Fibroblast of gingiva (primary cell): ENCODE measurements at regions not wholly inside any gene's neighbourhood (a gene's known extent, or its start where the extent isn't known, plus 50 kb on each side); places are given as distances from the start of the nearest gene placed in this dataset.

Experiments
- DNase-seq: peaks from one replicate; pipeline ENCODE4 v3.0.0-alpha.2; 2011; ENCODE audit warnings: low read depth

DNA sequence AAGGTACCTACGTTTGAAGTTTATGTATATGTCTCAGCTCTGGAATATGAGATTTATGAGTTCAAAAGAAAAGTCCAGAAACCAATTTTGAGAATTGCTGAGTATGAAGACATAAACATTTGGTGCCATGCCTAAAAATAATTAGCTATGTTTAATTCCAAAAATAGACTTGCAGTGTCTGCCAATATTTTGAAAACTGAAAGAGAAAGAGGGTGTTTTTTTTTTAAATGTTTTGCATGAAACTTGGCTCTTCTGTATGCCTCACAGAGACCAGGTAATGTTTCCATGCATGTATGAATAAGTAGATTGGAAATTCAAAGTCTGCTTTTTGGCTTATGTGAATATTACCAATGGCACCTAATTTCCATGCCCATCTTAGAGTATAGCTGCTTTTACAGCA lies 634.4 kb upstream of the C9orf72 start:
- DNase-seq: no peak

- DNase-seq: no peak
Measured at GRCh38 chr9:28209130-28209529, 635.8 kb upstream of the C9orf72 start.

- DNase-seq: no peak
Measured at GRCh38 chr9:28212979-28213378, 639.7 kb upstream of the C9orf72 start.

GRCh38 chr9:28215536-28216299 lies 642.4 kb upstream of the C9orf72 start:
- no peak for DNase-seq

GRCh38 chr9:28232686-28233085 lies 659.4 kb upstream of the C9orf72 start:
- no peak for DNase-seq

DNA sequence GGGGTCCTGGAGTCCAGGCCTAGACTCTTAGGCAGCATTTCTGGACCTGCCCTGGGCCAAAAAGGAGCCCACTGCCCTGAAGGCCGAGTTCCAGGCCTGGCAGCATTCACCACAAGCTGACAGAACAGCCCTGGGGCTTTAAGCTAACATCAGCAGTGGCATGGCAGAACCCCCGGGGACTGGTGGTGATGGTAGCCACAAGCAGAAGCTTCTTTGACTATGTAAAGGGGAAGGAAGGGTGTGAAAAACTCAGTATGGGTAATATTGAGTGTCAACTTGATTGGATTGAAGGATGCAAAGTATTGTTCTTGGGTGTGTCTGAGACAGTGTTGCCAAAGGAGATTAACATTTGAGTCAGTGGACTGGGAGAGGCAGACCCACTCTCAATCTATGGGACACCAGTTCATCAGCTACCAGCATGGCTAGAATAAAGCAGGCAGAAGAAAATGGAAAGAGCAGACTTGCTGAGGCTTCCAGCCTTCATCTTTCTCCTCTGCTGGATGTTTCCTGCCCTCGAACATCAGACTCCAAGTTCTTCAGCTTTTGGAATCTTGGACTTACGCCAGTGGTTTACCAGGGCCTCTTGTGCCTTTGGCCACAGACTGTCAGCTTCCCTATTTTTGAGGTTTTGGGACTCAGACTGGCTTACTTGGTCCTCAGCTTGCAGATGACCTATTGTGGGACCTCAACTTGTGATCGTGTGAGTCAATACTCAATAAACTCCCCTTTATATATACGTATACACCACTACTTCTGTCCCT lies 661.0 kb upstream of the C9orf72 start:
- no peak for DNase-seq

GRCh38 chr9:28234894-28235277 lies 661.6 kb upstream of the C9orf72 start:
- DNase-seq: no peak

DNA sequence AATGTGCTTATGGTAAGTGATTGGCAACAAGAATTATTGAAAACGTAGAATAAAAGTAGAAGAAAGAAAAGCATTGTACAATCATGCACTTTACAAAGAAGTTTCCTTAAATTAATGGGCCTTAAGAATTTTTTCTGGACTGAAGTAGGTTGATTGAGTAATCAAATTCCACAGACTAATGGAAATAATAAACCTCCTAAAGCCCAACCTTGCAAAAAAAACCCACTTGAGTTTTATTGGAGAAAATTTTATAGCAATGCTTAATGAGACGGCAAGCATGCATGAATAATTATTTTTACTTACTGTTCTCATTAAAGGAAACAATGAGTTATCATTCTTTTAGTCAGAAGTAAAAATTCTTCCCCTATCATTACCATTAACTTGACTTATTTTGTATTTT lies 676.1 kb upstream of the C9orf72 start:
- no peak for DNase-seq

DNA sequence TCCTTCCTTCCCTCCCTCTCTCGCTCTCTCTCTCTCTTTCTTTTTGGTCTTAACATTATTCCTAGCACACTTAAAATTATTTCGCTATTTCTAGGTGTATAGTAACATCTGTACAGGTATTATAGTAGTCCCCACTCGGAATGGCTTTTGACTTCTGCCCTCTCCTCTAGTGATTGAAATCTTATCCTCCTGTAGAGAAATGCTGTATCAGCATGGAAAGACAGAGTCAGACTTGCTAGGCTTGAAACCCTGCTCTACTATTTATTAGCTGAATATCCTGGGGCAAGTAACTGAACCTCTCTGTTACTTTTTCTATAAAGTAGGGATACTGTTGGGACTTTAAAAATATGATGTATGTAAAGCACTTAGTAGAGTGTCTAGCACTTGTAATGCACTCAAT lies 681.9 kb upstream of the C9orf72 start:
- DNase-seq: no peak

DNA sequence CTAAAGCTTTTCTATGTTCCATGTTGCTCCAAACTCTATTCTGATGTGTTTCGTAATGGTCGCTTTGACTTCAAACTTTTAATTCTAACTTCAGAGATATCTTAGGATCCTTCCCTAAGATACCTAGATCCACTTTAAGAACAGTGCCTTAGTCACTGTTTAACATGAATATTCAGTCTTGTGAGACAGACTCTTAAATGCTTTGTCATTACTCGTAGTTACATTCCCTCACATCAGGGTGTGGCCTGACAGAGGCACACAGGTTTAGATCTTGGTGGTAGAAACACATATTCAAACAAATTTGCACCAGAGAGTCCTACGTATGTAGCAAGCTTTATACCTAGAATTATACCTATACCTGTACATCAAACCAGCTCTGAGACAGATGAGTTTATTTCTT lies 687.0 kb upstream of the C9orf72 start:
- no peak for DNase-seq

GRCh38 chr9:28264368-28264767 lies 691.1 kb upstream of the C9orf72 start:
- DNase-seq: no peak

GRCh38 chr9:28267351-28267750 lies 694.1 kb upstream of the C9orf72 start:
- DNase-seq: no peak

- DNase-seq: no peak
Measured at GRCh38 chr9:28270156-28270555, 696.9 kb upstream of the C9orf72 start.

- no peak for DNase-seq
Measured at GRCh38 chr9:28272127-28272526, 698.8 kb upstream of the C9orf72 start.

- no peak for DNase-seq
Measured at GRCh38 chr9:28287455-28287854, 714.2 kb upstream of the C9orf72 start.

DNA sequence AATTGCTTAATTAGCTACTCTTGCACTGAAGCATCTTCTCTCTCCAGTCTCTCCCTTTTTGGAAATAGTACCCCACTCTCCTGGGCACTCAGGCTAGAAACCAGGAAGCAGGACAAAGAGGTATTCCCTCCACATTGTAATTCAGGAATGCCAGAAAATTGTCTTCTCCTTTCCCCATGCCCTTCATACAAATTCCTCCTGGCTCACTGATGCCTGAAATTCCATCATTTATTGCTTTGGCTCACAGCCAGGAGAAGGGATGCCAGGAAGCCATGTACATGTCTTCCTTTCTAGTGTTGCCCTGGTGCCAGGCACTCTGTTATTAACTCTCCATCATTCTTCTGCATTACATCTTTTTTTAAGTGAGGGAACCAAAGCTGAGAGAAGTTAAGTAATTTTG lies 716.5 kb upstream of the C9orf72 start:
- no peak for DNase-seq

GRCh38 chr9:28293369-28294090 lies 720.2 kb upstream of the C9orf72 start:
- DNase-seq: no peak

DNA sequence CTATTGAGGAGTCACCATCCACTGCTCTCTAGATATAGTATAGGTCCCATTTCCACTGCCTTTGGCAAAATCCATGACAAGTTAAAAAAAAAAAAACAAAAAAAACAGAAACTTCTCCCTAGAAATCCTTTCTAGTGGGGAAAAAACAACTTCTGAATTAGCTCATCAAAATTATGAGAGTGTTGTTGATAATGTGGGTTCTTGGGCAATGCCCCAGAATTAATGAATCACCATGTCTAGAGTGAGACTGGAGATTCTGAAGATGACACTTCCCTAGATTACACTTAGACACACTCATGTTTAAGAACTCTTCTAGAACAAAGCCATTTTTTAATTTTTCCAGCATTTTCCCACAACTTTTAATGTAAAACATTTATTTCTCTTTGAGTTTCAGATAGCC lies 728.0 kb upstream of the C9orf72 start:
- no peak for DNase-seq

DNA sequence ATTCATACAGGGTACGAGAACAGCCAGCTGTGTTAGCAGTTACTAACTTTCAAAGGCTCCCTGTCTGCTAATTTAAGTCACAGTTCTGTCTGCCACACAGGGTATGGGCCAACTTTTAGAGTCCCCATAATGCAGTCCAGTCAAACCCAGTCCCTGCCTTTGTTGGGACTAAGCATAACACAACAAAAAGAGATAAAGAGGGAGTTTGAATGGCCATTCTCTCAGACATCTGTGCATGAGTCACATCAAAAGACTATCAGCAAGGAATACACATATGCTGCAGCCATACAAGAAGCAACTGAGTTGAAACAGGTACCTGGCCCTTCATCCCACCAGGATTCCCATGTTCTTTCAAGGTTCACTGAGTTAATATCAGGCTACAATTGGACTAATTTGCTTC lies 744.5 kb upstream of the C9orf72 start:
- no peak for DNase-seq

- no peak for DNase-seq
Measured at GRCh38 chr9:28318515-28318914, 745.2 kb upstream of the C9orf72 start.

DNA sequence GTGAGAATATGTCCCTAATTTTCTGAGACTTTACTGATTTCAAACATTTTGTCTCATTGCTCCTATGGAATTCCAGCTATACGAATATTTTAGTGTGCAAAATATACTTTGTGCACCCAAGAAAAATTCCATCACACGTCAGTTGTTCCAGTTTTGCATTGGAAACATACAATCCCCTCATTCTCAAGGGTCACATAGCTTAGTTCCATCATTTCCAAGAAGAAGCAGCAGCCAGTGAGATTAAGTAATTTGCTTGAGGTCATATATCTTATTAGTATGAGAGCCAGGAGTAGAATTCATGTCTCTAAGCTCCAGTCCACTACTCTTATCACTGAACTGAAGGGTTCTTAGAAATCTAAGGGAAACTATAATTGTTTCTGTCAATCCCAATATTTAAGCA lies 746.7 kb upstream of the C9orf72 start:
- DNase-seq: no peak

GRCh38 chr9:28320616-28321015 lies 747.3 kb upstream of the C9orf72 start:
- DNase-seq: no peak

DNA sequence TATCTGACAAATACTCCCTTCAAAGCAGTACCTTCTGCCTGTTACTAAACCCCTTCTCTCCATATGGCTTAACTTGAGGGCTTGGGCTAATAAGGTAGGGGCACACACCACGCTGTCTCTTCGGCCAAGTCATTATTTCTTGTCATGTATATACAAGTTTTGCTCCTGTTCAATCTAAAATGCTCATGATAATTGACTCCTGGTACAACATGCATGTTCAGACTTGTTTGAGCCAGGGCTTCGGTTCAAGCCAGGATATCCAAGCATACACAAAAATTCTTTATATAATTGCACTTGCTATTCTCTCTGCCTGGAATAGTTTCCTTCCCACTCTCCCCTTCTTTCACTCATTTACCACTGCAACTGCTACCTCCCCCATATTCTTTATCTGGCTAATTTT lies 756.0 kb upstream of the C9orf72 start:
- no peak for DNase-seq
